HepG2 (cell line): ENCODE measurements at regions not wholly inside any gene's neighbourhood (a gene's known extent, or its start where the extent isn't known, plus 50 kb on each side); places are given as distances from the start of the nearest gene placed in this dataset.

Experiments used
- AGO1 ChIP-seq: fragments of 200-400 bp; formaldehyde crosslinking; IDR thresholded peaks from 2 replicates; pipeline ENCODE4 v1.6.1; 2017; ENCODE audit warnings: mild to moderate bottlenecking, low read depth, low read length, moderate library complexity; ENCODE audit not compliant: poor library complexity, severe bottlenecking
- DNMT3B ChIP-seq: conservative IDR thresholded peaks from 2 replicates; pipeline ENCODE4 v1.6.1; 2016; ENCODE audit warnings: missing biosample characterization, control low read depth
- FOXP1 ChIP-seq, 2 experiments: fragments of 450-650 bp in 1 of 2; IDR thresholded peaks; 2 replicates each; pipeline ENCODE4 v1.6.1; 2017 to 2018; ENCODE audit warnings: antibody characterized with exemption in 1 of 2
- GABPB1 ChIP-seq: IDR thresholded peaks from 2 replicates; pipeline ENCODE4 v1.6.1; 2016; ENCODE audit warnings: mild to moderate bottlenecking, missing genetic modification reagents, moderate library complexity, missing compliant biosample characterization
- HDAC1 ChIP-seq: sonication (generic); formaldehyde crosslinking; IDR thresholded peaks from 2 replicates; pipeline ENCODE4 v1.5.1; 2020; ENCODE audit warnings: mild to moderate bottlenecking, missing genetic modification reagents
- HOXA5 ChIP-seq: sonication (generic); formaldehyde crosslinking; IDR thresholded peaks from 2 replicates; pipeline ENCODE4 v1.4.0; 2020; ENCODE audit warnings: missing genetic modification reagents
- NR2C2 ChIP-seq: sonication (generic); formaldehyde crosslinking; IDR thresholded peaks from 2 replicates; pipeline ENCODE4 v1.4.0; 2020; ENCODE audit warnings: missing genetic modification reagents, mild to moderate bottlenecking, moderate library complexity, borderline replicate concordance
- NR2F1 ChIP-seq, 2 experiments: fragments of 450-650 bp in 1 of 2; formaldehyde crosslinking in 1 of 2; IDR thresholded peaks; 2 replicates each; pipeline versions ENCODE4 v1.5.0 to v1.6.1; 2016 to 2020; ENCODE audit warnings: mild to moderate bottlenecking in 1 of 2, missing compliant biosample characterization in 1 of 2, missing genetic modification reagents in 1 of 2, moderate library complexity in 1 of 2
- NR2F6 ChIP-seq, 2 experiments: IDR thresholded peaks; 2 replicates each; pipeline ENCODE4 v1.6.1; 2016; ENCODE audit warnings: antibody characterized with exemption in 1 of 2, mild to moderate bottlenecking in 1 of 2
- SALL2 ChIP-seq: sonication (generic); formaldehyde crosslinking; IDR thresholded peaks from 2 replicates; pipeline ENCODE4 v1.8.1; 2023; ENCODE audit warnings: mild to moderate bottlenecking, missing genetic modification reagents, inconsistent platforms
- XBP1 ChIP-seq: sonication (generic); formaldehyde crosslinking; IDR thresholded peaks from 2 replicates; pipeline ENCODE4 v1.5.0; 2020; ENCODE audit warnings: missing genetic modification reagents
- ZBTB14 ChIP-seq: sonication (generic); formaldehyde crosslinking; IDR thresholded peaks from 2 replicates; pipeline ENCODE4 v1.4.0; 2020; ENCODE audit warnings: missing genetic modification reagents
- ZNF501 ChIP-seq: sonication (generic); formaldehyde crosslinking; IDR thresholded peaks from 2 replicates; pipeline ENCODE4 v1.5.1; 2020; ENCODE audit warnings: mild to moderate bottlenecking, moderate library complexity, missing genetic modification reagents
- ZNF510 ChIP-seq: sonication (generic); formaldehyde crosslinking; IDR thresholded peaks from 2 replicates; pipeline ENCODE4 v1.4.0; 2020; ENCODE audit warnings: low read depth, mild to moderate bottlenecking, missing genetic modification reagents
- TF ChIP-seq, protein P1 (sequence below): sonication (generic); formaldehyde crosslinking; IDR thresholded peaks from 2 replicates; pipeline ENCODE4 v1.4.0; 2020; ENCODE audit warnings: missing genetic modification reagents

DNA sequence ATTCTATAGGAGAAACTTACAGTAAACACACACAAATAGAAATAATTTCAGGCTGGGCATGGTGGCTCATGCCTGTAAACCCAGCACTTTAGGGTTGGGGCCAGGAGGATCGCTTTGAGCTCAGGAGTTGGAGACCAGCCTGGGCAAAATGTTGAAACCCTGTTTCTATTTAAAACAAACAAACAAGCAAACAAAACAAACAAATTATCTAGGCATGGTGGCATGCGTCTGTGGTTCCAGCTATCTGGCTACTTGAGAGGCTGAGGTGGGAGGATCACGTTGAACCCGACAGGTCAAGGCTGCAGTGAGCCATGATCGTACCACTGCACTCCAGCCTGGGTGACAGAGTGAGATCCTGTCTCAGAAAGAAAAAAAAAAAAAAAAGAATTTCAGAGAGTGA, 64.0 kb downstream of the NHLRC1 start (continued):
- TF ChIP-seq, protein P1, sequence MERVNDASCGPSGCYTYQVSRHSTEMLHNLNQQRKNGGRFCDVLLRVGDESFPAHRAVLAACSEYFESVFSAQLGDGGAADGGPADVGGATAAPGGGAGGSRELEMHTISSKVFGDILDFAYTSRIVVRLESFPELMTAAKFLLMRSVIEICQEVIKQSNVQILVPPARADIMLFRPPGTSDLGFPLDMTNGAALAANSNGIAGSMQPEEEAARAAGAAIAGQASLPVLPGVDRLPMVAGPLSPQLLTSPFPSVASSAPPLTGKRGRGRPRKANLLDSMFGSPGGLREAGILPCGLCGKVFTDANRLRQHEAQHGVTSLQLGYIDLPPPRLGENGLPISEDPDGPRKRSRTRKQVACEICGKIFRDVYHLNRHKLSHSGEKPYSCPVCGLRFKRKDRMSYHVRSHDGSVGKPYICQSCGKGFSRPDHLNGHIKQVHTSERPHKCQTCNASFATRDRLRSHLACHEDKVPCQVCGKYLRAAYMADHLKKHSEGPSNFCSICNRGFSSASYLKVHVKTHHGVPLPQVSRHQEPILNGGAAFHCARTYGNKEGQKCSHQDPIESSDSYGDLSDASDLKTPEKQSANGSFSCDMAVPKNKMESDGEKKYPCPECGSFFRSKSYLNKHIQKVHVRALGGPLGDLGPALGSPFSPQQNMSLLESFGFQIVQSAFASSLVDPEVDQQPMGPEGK, result no peak
- TF ChIP-seq NR2C2 (CRISPR knock-in tag) (peak; percentile 26; the same call in 1 of the 2 replicates), FOXP1 (IDR thresholded peaks at IDR 0.05) (no peak), FOXP1 (CRISPR knock-in tag; IDR thresholded peaks at IDR 0.05) (peak; percentile 61; the same call in 1 of the 2 replicates), DNMT3B (no peak; the same call in 1 of the 2 replicates), NR2F6 (IDR thresholded peaks at IDR 0.05) (0 out of 2 replicates have a peak, but pooled peaks have one; percentile 26), NR2F6 (CRISPR knock-in tag; IDR thresholded peaks at IDR 0.05) (peak; percentile 59; the same call in 1 of the 2 replicates), XBP1 (no peak), HDAC1 (CRISPR knock-in tag) (0 out of 2 replicates have a peak, but pooled peaks have one; percentile 9), ZBTB14 (no peak), SALL2 (CRISPR knock-in tag) (0 out of 2 replicates have a peak, but pooled peaks have one; percentile 26), HOXA5 (CRISPR knock-in tag) (0 out of 2 replicates have a peak, but pooled peaks have one; percentile 32), ZNF501 (CRISPR knock-in tag) (0 out of 2 replicates have a peak, but pooled peaks have one; percentile 21), AGO1 (no peak), GABPB1 (CRISPR knock-in tag) (0 out of 2 replicates have a peak, but pooled peaks have one; percentile 16), ZNF510 (CRISPR knock-in tag) (no peak), NR2F1 (CRISPR knock-in tag; IDR thresholded peaks at IDR 0.05) (peak in 1 of 2 experiments; percentile 62; a peak in 1 of 4 replicates)
